HG03196 (cell line): ENCODE measurements at regions not wholly inside any gene's neighbourhood (a gene's known extent, or its start where the extent isn't known, plus 50 kb on each side); places are given as distances from the start of the nearest gene placed in this dataset.
"Not testable (repeated sequence)": the region's sequence is repeated elsewhere in the genome, so short reads cannot be mapped to it uniquely, and the experiment has no call there.

Experiments
- ATAC-seq: cut with Tn5 transposase; IDR thresholded peaks from one replicate; pipeline ENCODE4 v1.9.1; 2021; ENCODE audit not compliant: unreplicated experiment

DNA sequence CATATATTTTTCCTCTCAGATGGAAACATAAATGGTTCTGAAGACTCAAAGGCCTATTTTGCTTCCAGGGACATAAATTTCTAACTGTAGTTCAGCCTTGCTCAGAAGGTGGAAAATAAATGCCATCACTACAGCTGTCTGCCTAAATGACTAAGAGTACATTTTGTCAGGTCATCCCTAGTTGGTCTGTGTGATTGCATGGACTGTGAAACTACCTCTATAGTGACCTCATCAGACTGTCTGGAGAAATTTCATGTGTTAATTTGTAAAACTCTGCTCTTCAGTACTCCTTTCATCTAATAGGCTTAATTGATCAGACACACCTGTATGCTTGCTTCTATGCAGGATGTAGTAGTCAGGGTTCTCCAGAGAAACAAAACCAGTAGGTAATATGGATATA is 886.9 kb downstream of the AMY1C start:
- ATAC-seq: no peak

DNA sequence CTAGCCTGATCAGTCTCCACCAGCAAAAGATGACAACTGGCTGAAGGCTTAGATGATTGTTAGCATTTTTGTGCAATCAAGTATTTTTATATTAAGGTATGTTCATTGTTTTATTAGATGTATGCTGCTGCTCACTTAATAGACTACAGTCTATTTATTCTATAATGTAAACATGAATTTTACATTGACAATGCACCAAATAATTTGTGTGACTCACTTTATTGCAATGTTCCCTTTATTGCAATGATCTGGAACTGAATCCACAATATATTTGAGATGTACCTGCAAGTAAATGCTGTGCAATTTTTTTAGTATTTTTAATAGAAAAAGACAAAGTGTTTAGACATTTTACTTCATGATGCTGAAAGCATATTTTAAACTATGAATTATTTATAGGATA is 896.5 kb downstream of the AMY1C start:
- ATAC-seq: no peak

DNA sequence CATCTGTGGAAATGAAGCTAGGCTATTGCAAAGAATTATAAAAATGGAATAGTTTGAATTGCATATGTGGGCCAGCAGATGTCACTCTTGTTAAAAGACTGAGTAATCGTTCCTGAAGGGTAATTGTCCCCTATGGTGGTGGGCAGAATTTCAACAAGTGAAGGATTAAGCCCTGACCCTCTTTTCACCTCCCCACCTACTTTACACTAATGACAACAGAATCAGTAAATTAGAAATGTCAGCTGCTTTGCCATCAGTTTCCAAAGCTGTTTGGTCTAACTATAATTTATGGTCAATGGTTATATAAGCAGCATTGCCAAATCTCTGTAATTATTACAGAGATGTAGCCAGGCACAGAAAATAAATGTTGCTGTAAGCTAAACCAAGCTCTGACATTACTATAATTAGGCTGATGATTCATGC is 898.6 kb downstream of the AMY1C start:
- no peak for ATAC-seq

DNA sequence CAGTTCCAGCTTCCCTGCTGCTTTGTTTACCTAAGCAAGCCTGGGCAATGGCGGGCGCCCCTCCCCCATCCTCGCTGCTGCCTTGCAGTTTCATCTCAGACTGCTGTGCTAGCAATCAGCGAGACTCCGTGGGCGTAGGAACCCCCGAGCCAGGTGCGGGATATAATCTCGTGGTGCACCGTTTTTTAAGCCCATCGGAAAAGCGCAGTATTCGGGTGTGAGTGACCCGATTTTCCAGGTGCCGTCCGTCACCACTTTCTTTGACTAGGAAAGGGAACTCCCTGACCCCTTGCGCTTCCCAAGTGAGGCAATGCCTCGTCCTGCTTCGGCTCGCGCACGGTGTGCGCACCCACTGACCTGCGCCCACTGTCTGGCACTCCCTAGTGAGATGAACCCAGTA is 914.7 kb downstream of the AMY1C start:
- ATAC-seq: not testable (repeated sequence)

DNA sequence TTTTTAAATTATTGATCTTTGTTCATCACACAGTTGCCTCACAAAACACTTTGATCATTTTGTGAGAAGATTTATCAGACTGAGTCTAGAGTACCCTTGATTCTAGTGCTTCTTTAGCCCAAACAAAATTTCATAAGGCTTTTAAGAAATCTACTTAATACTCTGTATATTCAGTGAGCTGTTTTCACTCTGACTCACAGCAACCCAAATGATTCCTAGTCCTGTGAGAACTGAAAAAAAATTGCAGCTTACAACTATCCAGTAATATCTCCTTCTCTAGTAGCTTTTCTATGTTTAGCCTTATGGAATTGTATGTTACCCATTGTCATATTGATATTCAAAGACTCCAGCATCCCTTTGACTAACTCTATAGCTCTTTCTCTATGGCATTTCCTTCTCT is 915.6 kb downstream of the AMY1C start:
- no peak for ATAC-seq

DNA sequence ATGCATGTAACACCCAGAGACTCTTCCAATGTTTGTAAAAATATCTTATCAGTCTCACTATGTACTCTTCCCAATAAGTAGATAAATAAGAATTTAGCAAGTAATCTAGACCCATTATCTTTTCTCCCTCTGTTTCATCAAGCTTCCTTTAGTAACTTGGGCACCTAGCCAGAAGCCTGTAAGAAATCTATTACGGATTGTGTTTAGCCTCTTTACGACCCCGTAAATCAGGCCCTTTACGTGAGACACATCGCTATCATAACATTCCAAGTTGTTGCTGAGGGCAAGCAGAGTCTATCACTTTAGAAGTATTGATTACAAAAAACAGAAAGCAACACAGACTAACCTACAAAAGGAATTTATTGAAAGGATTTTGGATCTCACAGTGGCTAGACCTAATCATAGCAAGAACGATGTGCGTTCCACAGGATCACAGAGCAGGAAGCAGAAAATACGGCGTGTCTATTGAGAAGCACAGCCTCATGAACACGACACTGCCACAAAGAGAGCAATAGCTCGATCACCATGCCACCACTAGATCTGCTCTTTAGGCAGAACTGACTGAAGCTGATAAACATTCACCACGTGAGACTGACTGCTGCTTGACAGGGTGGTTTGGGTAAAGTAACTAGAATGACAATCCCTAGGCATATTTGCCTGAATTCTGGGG is 922.1 kb downstream of the AMY1C start:
- ATAC-seq: no peak

DNA sequence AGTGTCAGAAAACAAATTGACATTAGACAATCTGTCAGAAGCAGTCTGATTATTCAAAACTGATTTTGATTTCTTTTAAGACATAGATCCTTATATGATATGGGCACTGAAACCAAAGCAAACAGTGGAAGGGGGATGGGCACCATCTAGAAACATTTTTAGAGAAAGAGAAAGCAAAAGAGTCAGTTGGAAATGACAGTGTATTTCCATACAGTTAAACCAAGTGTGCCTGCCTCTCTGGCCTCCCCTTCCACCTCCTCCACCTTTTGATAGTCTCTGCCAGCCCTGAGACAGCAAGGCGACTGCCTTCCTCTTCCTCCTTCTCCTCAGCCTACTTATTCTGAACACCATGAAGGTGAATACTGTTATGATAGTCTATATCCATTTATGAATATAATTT is 949.7 kb downstream of the AMY1C start:
- ATAC-seq: no peak

DNA sequence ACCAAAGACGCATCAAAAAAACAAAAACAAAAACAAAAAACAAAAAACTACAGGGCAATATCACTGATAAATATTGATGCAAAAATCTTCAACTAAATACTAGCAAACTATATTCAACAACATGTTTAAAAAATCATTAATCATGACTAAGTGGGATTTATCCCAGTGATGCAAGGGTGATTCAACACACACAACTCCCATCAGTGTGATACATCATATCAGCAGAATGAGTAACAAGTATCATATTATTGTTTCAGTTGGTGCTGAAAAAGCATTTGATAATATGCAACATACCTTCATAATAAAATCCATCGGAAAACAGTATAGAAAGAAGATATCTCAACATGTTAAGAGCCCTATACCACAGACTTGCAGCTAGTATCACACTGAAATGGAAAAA is 953.0 kb downstream of the AMY1C start:
- ATAC-seq: no peak

DNA sequence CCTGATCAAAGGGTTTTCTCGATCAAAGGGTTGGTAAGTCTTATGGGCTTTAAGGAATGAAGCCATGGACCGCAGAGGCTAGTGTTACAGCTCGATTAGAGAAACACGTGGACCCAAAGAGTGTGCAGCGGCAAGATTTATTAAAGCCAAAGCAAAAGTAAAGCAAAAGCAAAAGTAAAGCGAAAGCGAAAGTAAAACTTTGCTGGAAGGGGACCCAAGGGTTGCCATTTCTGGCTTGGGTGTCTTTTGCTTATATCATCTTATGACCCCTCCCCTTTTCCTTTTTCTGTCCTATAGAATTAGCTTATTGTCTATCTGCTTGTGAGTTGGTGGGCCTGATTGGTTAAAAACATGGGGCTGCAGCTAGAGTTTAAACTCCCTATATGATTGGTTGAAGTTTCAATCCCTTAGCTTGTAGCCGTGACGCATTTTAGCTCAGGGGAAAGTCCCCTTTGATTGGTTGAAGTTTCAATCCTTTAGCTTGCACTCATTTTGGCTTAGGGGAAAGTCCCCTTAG is 957.0 kb downstream of the AMY1C start:
- no peak for ATAC-seq

DNA sequence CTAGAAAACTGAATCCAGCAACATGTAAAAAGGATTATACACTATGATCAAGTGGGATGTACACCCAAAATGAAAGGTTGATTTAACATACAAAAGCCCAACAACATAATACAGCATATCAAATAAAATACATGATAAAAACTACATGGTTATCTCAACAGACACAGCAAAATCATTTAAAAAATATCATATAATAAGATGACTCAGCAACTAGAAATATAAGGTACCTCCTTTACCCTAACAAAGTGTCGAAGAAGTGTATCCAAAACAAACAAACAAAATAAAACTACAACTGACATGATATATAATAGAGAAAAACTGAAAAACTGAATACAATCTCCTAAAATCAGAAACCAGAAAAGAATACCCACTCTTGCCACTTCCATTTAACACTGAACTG is 969.1 kb downstream of the AMY1C start:
- ATAC-seq: no peak

DNA sequence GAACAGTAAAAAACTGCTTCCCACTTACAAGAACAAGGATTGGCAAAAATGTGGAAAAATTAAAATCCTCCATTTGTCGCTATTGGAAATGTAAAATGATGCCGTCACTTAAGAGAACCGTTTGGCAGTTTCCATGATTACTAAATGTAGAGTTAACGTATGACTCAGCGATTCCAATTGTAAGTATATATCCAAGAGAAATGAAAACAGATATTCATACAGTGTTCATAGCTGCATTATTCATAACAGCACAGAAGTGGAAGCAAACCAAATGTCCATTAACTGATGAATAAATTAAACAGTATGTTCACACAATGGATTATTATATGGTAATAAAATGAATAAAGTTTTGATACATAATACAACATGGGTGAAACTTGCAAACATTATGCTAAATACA is 971.0 kb downstream of the AMY1C start:
- ATAC-seq: no peak

DNA sequence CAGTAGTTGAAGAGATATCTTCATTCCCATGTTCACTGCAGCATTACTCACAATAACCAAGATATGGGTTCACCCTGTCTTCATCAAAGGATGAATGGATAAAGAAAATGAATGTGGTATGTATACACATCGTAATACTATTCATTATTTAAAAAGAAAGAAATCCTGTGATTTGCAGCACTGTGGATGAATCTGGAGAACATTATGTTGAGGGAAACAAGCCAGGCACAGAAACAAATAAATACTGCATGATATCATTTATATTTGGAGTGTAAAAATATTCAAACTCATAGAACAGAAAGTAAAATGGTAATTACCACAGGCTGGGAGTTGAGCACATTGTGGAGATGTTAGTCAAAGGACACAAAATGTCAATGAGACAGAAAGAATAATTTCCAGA is 977.2 kb downstream of the AMY1C start:
- no peak for ATAC-seq

DNA sequence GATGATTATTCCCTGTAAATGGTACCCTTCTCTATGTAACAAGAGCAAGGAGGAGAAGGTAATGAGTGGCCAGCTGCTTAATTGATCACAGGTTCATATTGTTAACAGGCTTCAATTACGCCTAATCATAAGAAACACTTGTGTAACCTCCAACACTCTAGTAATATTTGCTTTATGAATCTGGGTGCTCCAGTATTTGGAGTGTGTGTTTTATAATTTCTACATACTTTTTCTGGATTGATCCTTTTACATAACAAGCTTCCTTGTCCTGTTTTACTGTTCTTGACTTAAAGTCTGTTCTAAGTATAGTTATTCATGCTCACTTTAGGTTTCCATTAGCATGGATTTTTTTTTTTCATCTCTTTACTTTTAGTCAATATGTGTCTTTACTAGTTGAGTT is 984.2 kb downstream of the AMY1C start:
- no peak for ATAC-seq

DNA sequence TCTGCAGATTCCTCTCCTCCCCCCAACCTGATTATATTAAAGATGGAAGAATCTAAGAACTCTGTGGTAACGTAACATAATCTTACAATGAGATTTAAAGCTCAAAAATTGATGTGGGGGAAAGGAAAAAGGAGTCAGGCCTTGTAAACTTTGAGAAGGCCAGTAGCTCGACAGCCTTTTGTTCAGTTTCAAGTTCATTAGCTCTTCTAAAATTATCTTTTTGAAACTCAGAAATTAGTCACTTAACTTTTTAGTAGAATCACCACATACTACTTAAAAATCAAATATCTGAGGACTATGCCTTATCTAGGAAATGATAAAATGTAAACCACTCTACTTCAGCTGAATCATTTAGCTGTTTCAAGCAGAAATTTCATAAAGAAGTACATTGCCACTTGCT is 996.2 kb downstream of the AMY1C start:
- ATAC-seq: no peak

DNA sequence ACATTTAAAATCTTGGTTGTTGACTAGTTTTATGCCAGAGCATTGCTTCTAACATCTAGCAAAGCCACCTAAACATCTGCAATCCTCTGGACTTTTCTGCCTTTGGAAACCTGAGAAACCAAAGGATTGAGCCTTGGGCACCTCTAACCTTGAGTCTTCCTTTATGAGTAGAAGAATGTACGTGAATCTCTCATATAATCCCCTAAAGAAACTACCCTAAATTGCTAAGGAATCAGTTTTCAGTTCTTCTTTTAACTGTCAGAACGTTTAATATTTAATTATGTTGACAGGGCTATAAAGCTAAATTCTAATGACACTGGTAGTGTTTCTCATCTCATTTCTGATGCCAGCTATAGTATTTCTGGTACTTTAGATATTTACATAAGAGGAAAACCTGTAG is 997.3 kb downstream of the AMY1C start:
- peak; percentile 70 for ATAC-seq

DNA sequence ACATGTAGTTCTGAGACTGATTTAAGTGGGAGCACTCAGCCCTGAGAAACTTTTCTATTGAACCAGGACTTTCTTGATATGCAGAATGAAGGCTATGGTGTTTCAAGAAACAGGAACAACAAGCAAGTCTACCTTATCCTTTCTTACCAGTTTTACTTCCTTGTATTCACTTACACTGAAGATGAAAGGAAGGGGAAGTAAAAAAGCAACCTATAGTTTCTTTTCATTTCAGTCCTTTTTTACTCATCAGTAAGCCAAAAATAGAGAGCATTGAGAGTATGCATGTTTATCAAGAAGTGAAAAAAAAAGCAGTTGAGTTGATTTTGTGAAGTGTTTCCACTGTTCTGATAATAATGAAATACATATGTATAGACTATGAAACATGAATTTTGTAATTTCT is 1010.3 kb downstream of the AMY1C start:
- peak; percentile 93 for ATAC-seq

DNA sequence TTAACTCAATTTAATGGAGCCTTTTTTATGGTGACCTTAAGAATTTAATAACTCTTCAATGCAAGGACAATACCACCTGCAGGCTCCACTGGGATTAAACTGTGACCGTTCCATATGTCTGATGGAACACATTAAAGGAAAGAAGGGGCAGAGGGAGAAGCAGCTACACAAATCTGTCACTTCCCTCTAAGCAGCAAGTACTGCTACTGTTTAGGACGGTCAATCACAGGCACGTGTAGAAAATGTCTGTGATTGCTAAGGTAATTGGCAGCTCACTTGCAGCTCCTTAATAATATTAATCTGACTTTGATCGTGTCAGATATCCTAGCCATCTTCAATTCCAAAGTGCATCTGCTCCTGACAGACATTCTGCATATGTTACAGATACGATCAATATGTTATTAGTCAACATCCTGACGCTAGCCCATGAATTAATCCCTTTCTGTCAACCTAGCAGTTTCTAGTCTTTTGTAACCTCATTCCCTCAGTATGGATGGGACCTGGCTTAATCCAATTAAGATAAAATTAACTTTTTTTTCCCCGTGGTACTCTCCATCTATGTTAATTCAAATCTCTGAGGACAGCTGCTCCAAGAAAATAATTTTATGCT is 1012.4 kb downstream of the AMY1C start:
- no peak for ATAC-seq

DNA sequence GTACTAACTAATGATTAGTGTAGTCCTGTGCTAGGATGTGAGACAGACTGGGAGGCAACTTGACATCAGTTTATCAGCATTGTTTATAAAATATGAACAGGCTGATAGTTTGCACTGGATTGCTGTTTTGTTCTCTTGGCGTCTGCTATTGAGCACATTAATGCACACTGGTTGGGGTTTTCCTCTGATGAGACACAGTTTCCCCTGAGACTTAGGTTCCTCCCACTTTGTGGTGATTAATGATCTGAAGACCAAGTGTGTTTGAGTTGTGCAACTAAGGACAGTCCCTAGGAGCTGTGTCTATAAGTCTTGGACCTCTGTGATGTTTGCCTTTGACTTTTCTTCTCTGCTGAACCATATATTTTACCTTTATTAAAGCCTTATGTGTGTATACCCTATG is 1015.4 kb downstream of the AMY1C start:
- ATAC-seq: peak; percentile 73

DNA sequence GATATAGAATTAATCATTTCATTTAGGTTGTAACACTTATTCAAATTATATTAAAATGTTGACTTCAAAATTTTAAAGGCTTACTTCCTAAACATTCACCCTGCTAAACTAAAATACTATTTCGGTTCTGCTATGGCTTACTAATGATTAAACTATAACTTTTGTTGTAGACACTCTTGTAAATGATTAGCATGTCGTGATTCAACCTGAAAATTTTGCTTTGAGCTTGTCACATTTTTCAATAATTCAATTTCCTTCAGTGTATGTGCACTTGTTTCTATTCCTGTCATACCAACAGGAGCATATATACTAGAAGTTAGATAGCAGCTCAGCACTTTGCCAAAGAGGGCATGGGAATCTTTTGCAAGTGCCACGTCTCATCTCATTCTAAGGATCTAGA is 1018.8 kb downstream of the AMY1C start:
- ATAC-seq: peak; percentile 83

DNA sequence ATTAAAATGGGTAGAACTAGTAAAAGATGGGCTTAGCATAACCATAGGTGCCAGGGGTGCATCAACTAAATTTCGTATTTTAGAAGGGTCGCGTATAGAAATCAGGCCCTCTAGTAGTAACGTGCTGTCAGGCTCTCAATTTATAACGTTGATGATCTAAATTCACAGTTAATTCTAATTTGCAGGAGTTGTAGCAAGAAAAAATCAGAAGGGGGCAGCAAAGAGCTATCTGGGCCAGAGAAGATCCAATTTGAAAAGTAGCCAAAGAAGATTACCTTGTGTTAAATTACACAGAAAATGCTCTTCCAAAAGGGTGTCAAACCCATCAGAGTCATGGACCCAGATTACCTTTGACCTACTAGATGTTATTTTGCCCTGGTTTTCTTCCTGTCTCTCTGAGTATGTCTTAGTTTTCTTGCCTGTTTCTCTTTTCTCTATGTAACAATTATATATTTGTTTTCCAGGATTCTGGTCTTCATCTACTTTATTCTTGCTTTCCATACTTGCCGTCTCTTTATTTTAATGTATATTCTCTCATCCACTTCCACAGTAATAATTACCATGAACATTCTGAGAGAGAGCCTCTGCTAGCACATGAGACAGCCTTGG is 1030.9 kb downstream of the AMY1C start:
- ATAC-seq: no peak

DNA sequence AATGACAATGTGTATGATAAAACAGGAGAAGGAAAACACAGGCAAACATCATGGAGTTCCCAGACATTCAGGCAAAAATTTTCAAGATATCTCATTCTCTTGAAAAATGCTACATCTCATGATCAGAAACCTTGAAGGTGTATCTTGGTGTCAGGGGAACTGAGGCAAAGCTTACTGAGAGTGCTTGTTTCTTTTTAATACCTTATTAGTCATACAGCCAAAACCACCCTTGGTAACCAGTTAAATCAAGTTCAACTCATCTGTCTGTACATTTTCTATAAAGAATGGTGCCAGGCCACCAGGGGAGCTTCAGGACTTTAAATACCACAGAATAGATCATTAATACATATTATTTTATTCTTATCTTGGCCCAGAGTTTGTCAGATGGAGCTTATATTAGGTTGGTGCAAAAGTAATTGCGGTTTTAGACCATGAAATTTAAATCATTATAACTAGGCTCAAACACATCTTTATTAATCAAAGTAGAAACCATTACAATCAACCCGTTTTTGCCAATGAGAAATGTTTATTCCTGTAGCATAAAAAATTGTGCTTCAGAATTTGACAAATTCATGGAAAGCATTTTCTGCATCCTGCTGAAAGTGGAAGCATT is 1036.0 kb downstream of the AMY1C start:
- no peak for ATAC-seq

DNA sequence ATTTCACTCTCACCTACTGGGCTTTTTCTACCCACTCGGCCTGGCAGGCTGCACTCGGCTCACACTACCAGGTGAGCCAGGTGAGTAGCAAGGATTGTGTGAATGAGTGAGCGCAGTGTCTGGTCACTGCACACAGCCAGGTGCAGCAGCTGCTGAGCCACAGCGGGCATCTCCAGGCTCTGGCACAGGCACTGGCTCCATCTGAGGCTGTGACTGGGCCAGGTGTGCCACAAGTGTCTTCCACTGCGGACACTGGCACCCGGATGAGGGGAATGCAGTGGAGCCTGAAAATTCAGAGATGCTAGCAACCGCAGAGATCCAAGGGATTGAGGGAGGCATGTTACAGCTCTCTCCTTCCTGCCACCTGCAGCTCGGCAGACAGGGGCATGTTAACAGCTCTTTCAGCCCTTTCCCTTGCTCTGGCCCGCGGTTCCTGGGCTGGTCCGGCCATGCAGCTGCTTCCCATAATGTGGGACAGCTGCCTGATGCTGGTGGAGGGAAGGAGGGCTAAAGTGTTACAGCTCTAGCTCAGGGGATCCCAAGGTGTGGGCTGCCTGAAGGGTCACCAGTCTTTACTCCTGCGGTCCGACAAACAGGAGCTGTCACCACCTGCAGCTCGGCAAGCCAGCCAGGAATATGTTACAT is 1038.3 kb downstream of the AMY1C start:
- no peak for ATAC-seq
